HEK293 (cell line): ENCODE measurements at regions not wholly inside any gene's neighbourhood (a gene's known extent, or its start where the extent isn't known, plus 50 kb on each side); places are given as distances from the start of the nearest gene placed in this dataset.

Experiments
- CTCF ChIP-seq: fragments of 450-650 bp; formaldehyde crosslinking; IDR thresholded peaks from 2 replicates; pipeline ENCODE4 v1.5.1; 2016; ENCODE audit warnings: missing biosample characterization, missing genetic modification characterization
- REST ChIP-seq: fragments of 450-650 bp; formaldehyde crosslinking; IDR thresholded peaks from 2 replicates; pipeline ENCODE4 v1.5.1; 2016; ENCODE audit warnings: missing biosample characterization, missing genetic modification characterization
- YY1 ChIP-seq: fragments of 450-650 bp; formaldehyde crosslinking; IDR thresholded peaks from 2 replicates; pipeline ENCODE4 v1.5.1; 2018; ENCODE audit warnings: missing biosample characterization, missing genetic modification characterization
- ZBTB49 ChIP-seq: fragments of 450-650 bp; formaldehyde crosslinking; IDR thresholded peaks from 2 replicates; pipeline ENCODE4 v1.5.1; 2016; ENCODE audit warnings: missing biosample characterization, missing genetic modification characterization, low read depth
- ZFP41 ChIP-seq: fragments of 450-650 bp; formaldehyde crosslinking; IDR thresholded peaks from 2 replicates; pipeline ENCODE4 v1.5.1; 2016; ENCODE audit warnings: missing biosample characterization, missing genetic modification characterization, borderline replicate concordance
- ZNF138 ChIP-seq: fragments of 450-650 bp; formaldehyde crosslinking; IDR thresholded peaks from 2 replicates; pipeline ENCODE4 v1.5.1; 2016; ENCODE audit warnings: missing biosample characterization, missing genetic modification characterization, borderline replicate concordance
- ZNF558 ChIP-seq: fragments of 450-650 bp; formaldehyde crosslinking; IDR thresholded peaks from 2 replicates; pipeline ENCODE4 v1.5.1; 2016; ENCODE audit warnings: missing biosample characterization, missing genetic modification characterization
- TF ChIP-seq, protein P1 (sequence below): fragments of 450-650 bp; formaldehyde crosslinking; IDR thresholded peaks from 2 replicates; pipeline ENCODE4 v1.5.1; 2016; ENCODE audit warnings: missing biosample characterization, missing genetic modification characterization

GRCh38 chr22:27283240-27283639 lies 518.3 kb downstream of the MN1 start:
- TF ChIP-seq ZFP41 (tag by site-specific recombination) (no peak), CTCF (tag by site-specific recombination) (no peak), ZNF558 (no peak), ZBTB49 (tag by site-specific recombination) (no peak), REST (tag by site-specific recombination) (no peak), YY1 (tag by site-specific recombination) (no peak), ZNF138 (no peak)
- TF ChIP-seq, protein P1, sequence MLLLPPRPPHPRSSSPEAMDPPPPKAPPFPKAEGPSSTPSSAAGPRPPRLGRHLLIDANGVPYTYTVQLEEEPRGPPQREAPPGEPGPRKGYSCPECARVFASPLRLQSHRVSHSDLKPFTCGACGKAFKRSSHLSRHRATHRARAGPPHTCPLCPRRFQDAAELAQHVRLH: no peak
